Upper lobe of left lung (tissue), 6 donors: ENCODE measurements at regions not wholly inside any gene's neighbourhood (a gene's known extent, or its start where the extent isn't known, plus 50 kb on each side); places are given as distances from the start of the nearest gene placed in this dataset.
"Not testable (repeated sequence)": the region's sequence is repeated elsewhere in the genome, so short reads cannot be mapped to it uniquely, and the experiment has no call there.

Source experiments
- ATAC-seq, 2 donors: fragments of 200-7000 bp; cut with Tn5 transposase; one replicate each; pipeline ENCODE4 v1.9.1; 2022; ENCODE audit warnings: mild to moderate bottlenecking in 2 of 2, moderate library complexity in 2 of 2; ENCODE audit not compliant: low FRiP score in 2 of 2
- DNase-seq, 2 donors: peaks; one replicate each; pipeline ENCODE4 v3.0.0-alpha.2; 2019 to 2020
- H3K27ac ChIP-seq, 4 donors: fragments of 200-600 bp; sonication (generic); one replicate each; pipeline ENCODE4 v1.5.1; 2016 to 2019
- H3K27me3 ChIP-seq, 4 donors: fragments of 200-600 bp; sonication (generic); one replicate each; pipeline ENCODE4 v1.5.1; 2017 to 2019
- H3K36me3 ChIP-seq, 4 donors: fragments of 200-600 bp; sonication (generic); one replicate each; pipeline ENCODE4 v1.5.1; 2016 to 2019
- H3K4me1 ChIP-seq, 4 donors: fragments of 200-600 bp; sonication (generic); one replicate each; pipeline ENCODE4 v1.5.1; 2018 to 2019
- H3K4me3 ChIP-seq, 4 donors: fragments of 200-600 bp; sonication (generic); one replicate each; pipeline ENCODE4 v1.5.1; 2017 to 2019; ENCODE audit warnings: mild to moderate bottlenecking in 2 of 4, moderate library complexity in 1 of 4
- H3K9me3 ChIP-seq, 4 donors: fragments of 200-600 bp; sonication (generic); one replicate each; pipeline ENCODE4 v1.5.1; 2018 to 2019
- EP300 ChIP-seq, 4 donors: sonication (generic); formaldehyde crosslinking; IDR thresholded peaks; one replicate each; pipeline ENCODE4 v1.5.1; 2017; ENCODE audit warnings: antibody characterized with exemption in 4 of 4, control low read depth in 2 of 4
- POLR2A ChIP-seq, 4 donors: fragments of 450-650 bp; IDR thresholded peaks; one replicate each; pipeline ENCODE4 v1.5.1; 2016 to 2017; ENCODE audit warnings: antibody characterized with exemption in 4 of 4, mild to moderate bottlenecking in 2 of 4
- POLR2AphosphoS5 ChIP-seq, 2 donors: sonication (generic); formaldehyde crosslinking; IDR thresholded peaks; one replicate each; pipeline ENCODE4 v1.5.1; 2017; ENCODE audit warnings: antibody characterized with exemption in 2 of 2
- WGBS, 2 donors: methylation state at CpG; one replicate each; pipeline ENCODE4 v1.1.5; 2017 to 2018; 5-methylcytosine and 5-hydroxymethylcytosine counted together
- TF ChIP-seq, protein P1 (sequence below), 6 experiments: fragments of 450-650 bp in 4 of 6; fragments of 200-600 bp in 2 of 6; sonication (generic) in 2 of 6; IDR thresholded peaks; one replicate each; pipeline ENCODE4 v1.5.1; 2016 to 2019; ENCODE audit warnings: antibody characterized with exemption in 6 of 6
- donor health status: DM: no; HTN: no; CAD: no; lungs with moderate emphysema.
- donor health status: DM: no; HTN: yes; CAD: no; lungs with severe emphysema.

DNA sequence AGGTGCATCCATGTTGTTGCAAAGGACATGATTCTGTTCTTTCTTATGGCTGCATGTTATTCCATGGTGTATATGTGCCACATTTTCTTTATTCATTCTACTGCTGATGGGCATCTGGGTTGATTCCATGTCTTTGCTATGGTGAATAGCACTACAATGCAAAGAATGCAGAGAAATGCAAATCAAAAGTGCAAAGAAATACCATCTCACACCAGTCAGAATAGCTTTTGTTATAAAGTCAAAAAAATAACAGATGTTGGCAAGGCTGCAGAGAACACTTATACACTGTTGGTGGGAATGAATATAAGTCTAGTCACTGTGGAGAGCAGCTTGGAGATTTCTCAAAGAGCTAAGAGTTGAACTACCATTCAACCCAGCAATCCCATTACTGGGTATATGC lies 99.2 kb downstream of the DHRS2 start:
- Histone ChIP-seq H3K4me3 (no peak overlapping the region), H3K4me1 (no peaks in the 10 kb centered on the region), H3K9me3 (no peaks in the 10 kb centered on the region), H3K27me3 (no peaks in the 10 kb centered on the region), H3K36me3 (no peaks in the 10 kb centered on the region), H3K27ac (no peak overlapping the region)
- ATAC-seq (no peak), DNase-seq (no peak)
- no peak for TF ChIP-seq POLR2AphosphoS5 (IDR thresholded peaks at IDR 0.05)
- TF ChIP-seq, protein P1, sequence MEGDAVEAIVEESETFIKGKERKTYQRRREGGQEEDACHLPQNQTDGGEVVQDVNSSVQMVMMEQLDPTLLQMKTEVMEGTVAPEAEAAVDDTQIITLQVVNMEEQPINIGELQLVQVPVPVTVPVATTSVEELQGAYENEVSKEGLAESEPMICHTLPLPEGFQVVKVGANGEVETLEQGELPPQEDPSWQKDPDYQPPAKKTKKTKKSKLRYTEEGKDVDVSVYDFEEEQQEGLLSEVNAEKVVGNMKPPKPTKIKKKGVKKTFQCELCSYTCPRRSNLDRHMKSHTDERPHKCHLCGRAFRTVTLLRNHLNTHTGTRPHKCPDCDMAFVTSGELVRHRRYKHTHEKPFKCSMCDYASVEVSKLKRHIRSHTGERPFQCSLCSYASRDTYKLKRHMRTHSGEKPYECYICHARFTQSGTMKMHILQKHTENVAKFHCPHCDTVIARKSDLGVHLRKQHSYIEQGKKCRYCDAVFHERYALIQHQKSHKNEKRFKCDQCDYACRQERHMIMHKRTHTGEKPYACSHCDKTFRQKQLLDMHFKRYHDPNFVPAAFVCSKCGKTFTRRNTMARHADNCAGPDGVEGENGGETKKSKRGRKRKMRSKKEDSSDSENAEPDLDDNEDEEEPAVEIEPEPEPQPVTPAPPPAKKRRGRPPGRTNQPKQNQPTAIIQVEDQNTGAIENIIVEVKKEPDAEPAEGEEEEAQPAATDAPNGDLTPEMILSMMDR (IDR thresholded peaks at IDR 0.05): no peak
- no peak for TF ChIP-seq EP300 (IDR thresholded peaks at IDR 0.05)
- TF ChIP-seq POLR2A (IDR thresholded peaks at IDR 0.05): no peak

DNA sequence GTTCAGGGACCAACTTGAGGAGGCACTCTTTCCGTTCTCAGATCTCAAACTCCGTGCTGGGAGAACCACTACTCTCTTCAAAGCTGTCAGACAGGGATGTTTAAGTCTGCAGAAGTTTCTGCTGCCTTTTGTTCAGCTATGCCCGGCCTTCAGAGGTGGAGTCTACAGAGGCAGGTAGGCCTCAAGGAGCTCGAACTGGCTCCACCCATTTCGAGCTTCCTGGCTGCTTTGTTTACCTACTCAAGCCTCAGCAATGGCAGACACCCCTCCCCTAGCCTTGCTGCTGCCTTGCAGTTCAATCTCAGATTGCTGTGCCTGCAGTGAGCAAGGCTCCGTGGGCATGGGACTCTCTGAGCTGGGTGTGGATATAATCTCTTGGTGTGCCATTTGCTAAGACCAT lies 108.2 kb downstream of the DHRS2 start:
- H3K27me3 ChIP-seq, DNase-seq, H3K4me3 ChIP-seq, H3K4me1 ChIP-seq, ATAC-seq, H3K27ac ChIP-seq, H3K9me3 ChIP-seq, H3K36me3 ChIP-seq: not testable (repeated sequence)
- 41 to 51% methylated on average over 3 to 6 of the region's 6 CpGs for WGBS, 2 donors

DNA sequence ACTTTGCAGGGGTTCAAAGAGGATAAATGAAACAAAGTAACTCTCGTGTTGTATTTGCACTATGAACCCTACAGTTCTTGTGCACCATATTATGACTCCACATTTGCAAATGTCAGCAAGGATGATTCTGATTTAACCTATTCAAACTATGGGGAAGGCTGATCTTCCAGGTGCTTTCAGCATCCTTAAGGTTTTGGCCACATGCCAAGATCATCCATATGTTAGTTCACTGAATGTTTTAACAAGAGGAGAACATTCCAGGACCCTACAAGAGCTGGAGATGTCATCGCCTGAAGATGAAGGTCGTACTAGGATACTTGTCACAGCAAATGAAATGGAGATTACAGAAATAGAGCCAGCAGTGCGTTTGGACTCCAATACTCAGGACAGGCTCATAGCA lies 114.2 kb downstream of the DHRS2 start:
- H3K27me3 ChIP-seq: no peaks in the 10 kb centered on the region
- 70 to 84% methylated on average over 4 of the region's 4 CpGs for WGBS, 2 donors
- DNase-seq: no peak
- no peaks in the 10 kb centered on the region for H3K4me1 ChIP-seq
- no peak for ATAC-seq
- no peak overlapping the region for H3K27ac ChIP-seq
- no peak overlapping the region for H3K4me3 ChIP-seq
- no peaks in the 10 kb centered on the region for H3K36me3 ChIP-seq
- no peaks in the 10 kb centered on the region for H3K9me3 ChIP-seq
- TF ChIP-seq EP300 (IDR thresholded peaks at IDR 0.05): no peak
- TF ChIP-seq POLR2A (IDR thresholded peaks at IDR 0.05): no peak
- TF ChIP-seq, protein P1 (IDR thresholded peaks at IDR 0.05): no peak
- TF ChIP-seq POLR2AphosphoS5 (IDR thresholded peaks at IDR 0.05): no peak

DNA sequence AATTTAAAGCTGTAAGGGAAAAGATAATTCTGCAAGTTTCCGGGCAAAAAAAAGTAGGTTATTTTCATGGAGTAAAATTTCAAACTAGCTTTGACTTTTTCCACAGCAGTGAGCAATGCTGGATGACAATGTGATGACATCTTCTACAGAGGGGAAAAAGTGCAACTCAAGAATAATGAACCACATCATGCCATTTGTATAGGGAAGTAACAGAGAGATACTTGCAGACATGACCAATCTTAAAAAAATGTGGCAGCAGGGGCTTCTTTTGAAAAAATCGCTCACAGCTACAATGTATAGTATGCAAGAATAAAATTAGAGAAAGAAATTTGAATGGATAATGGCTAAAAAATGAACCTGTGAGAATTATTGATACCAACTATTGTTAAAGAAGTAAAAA lies 115.5 kb downstream of the DHRS2 start:
- no peak overlapping the region for H3K4me3 ChIP-seq
- H3K36me3 ChIP-seq: no peaks in the 10 kb centered on the region
- 80 to 81% methylated on average over 2 of the region's 2 CpGs for WGBS, 2 donors
- ATAC-seq (no peak), DNase-seq (no peak)
- H3K4me1 ChIP-seq: no peaks in the 10 kb centered on the region
- H3K27me3 ChIP-seq: no peaks in the 10 kb centered on the region
- no peaks in the 10 kb centered on the region for H3K9me3 ChIP-seq
- TF ChIP-seq POLR2A (IDR thresholded peaks at IDR 0.05) (no peak), EP300 (IDR thresholded peaks at IDR 0.05) (no peak), POLR2AphosphoS5 (IDR thresholded peaks at IDR 0.05) (no peak)
- TF ChIP-seq, protein P1 (IDR thresholded peaks at IDR 0.05): no peak
- no peak overlapping the region for H3K27ac ChIP-seq

DNA sequence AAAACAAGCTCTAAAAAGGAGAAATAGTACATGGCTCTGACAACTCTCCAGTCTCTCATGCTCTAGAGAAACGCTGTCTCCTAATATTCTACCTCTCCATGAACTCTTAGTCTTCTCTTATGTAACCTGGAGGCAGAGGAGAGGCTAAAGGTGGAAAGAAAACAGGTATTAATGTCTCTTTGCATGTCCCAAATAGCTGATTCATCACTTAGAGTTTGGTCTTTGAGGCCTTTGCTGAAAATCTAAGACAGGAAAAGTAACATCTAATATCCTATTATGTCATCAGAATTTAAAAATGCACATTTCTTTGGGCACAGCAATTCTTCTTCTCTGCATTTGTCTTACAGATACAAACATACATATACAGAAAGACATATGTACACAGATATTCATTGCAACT lies 127.2 kb downstream of the DHRS2 start:
- no peak overlapping the region for H3K27ac ChIP-seq
- ATAC-seq (no peak), DNase-seq (no peak)
- no peaks in the 10 kb centered on the region for H3K4me1 ChIP-seq
- no peak overlapping the region for H3K4me3 ChIP-seq
- no peaks in the 10 kb centered on the region for H3K36me3 ChIP-seq
- 76 to 97% methylated on average over 1 of the region's 1 CpG for WGBS, 2 donors
- H3K9me3 ChIP-seq: no peaks in the 10 kb centered on the region
- H3K27me3 ChIP-seq: no peaks in the 10 kb centered on the region
- TF ChIP-seq EP300 (IDR thresholded peaks at IDR 0.05) (no peak), POLR2A (IDR thresholded peaks at IDR 0.05) (no peak), POLR2AphosphoS5 (IDR thresholded peaks at IDR 0.05) (no peak)
- TF ChIP-seq, protein P1 (IDR thresholded peaks at IDR 0.05): no peak
